ENCODE measurements at regions not wholly inside any gene's neighbourhood (a gene's known extent, or its start where the extent isn't known, plus 50 kb on each side); places are given as distances from the start of the nearest gene placed in this dataset.

DNA sequence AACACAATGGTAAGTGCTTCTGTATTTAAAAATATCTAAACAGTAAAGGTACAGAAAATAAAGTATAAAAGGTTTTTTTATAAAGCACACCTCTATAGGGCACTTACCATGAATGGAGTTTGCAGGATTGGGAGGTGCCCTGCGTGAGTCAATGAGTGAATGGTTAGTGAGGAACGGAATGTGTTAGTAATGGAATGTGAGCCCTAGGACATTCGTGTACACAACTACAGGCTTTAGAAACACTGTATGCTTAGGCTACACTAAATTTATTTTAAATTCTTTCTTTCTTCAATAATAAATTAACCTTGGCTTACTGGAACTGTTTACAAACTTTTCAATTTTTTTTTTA is 337.9 kb upstream of the SLC39A10 start:
- H3F3A ChIP-seq (ENCODE audit: insufficient read depth, low read length) = no peaks in the 10 kb centered on the region
- no peaks in the 10 kb centered on the region for H4K20me1 ChIP-seq (ENCODE audit: insufficient read depth, low read length)
- no peak overlapping the region for H2AFZ ChIP-seq (ENCODE audit: low read length)
- H3K9me2 ChIP-seq (replicated peaks; ENCODE audit: insufficient read depth, low read length) = no peaks in the 10 kb centered on the region
- DNase-seq = no peak
- H3K9me3 ChIP-seq (replicated peaks; ENCODE audit: insufficient read depth, low read length) = no peaks in the 10 kb centered on the region
- no peaks in the 10 kb centered on the region for H3K36me3 ChIP-seq (replicated peaks; ENCODE audit: insufficient read depth, low read length)
- no peaks in the 10 kb centered on the region for H3K4me1 ChIP-seq (ENCODE audit: low read length)
- no peaks in the 10 kb centered on the region for H3K79me2 ChIP-seq (ENCODE audit: low read length)
- H3K27ac ChIP-seq (ENCODE audit: low read length) = no peak overlapping the region
- H3K9ac ChIP-seq (ENCODE audit: low read length) = no peak overlapping the region
- TF ChIP-seq EZH2phosphoT487 (IDR thresholded peaks at IDR 0.05; ENCODE audit: low read length) (no peak), EZH2 (optimal IDR thresholded peaks at IDR 0.05; ENCODE audit: low read depth, low read length) (no peak)
- TF ChIP-seq, protein P1, sequence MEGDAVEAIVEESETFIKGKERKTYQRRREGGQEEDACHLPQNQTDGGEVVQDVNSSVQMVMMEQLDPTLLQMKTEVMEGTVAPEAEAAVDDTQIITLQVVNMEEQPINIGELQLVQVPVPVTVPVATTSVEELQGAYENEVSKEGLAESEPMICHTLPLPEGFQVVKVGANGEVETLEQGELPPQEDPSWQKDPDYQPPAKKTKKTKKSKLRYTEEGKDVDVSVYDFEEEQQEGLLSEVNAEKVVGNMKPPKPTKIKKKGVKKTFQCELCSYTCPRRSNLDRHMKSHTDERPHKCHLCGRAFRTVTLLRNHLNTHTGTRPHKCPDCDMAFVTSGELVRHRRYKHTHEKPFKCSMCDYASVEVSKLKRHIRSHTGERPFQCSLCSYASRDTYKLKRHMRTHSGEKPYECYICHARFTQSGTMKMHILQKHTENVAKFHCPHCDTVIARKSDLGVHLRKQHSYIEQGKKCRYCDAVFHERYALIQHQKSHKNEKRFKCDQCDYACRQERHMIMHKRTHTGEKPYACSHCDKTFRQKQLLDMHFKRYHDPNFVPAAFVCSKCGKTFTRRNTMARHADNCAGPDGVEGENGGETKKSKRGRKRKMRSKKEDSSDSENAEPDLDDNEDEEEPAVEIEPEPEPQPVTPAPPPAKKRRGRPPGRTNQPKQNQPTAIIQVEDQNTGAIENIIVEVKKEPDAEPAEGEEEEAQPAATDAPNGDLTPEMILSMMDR (IDR thresholded peaks at IDR 0.05; ENCODE audit: low read length) = no peak
- no peak overlapping the region for H3K4me3 ChIP-seq (ENCODE audit: low read length)
- H3K4me2 ChIP-seq (ENCODE audit: low read depth, low read length) = no peak overlapping the region
- no peaks in the 10 kb centered on the region for H3K27me3 ChIP-seq (replicated peaks; ENCODE audit: insufficient read depth, low read length)

DNA sequence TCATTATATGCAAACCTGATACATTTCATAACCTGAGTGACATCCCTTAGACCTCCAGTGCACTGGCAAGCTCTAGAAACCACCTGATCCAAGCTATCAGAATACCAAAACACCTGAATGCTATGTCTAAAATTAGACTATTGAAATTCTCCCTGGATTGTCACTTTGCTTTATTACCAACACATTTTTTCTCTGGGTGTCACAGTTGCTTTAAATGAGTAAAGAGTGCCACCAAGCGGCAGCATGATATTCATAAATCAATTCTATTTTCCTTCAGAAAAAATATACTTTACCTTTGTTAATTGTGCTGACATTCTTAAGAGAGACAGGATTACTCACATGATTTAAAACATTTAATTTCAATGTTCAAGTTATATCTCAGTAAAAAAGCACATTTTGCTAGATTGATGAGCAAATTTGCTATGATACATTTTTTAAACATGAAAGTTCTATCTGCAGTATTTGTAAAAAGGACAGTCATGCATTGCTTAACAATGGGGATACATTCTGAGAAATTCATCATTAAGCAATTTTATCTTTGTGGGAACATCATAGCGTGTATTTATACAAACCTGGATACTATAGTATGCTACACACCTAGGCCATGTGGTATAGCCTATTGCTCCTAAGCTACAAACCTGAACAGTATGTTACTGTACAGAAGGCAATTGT is 338.4 kb upstream of the SLC39A10 start:
- Histone ChIP-seq H3K27me3 (replicated peaks; ENCODE audit: insufficient read depth, low read length) (no peaks in the 10 kb centered on the region), H3K4me1 (ENCODE audit: low read length) (no peaks in the 10 kb centered on the region), H3F3A (ENCODE audit: insufficient read depth, low read length) (no peaks in the 10 kb centered on the region), H3K9me2 (replicated peaks; ENCODE audit: insufficient read depth, low read length) (no peaks in the 10 kb centered on the region), H3K9ac (ENCODE audit: low read length) (no peak overlapping the region), H2AFZ (ENCODE audit: low read length) (no peak overlapping the region), H3K79me2 (ENCODE audit: low read length) (no peaks in the 10 kb centered on the region), H3K27ac (ENCODE audit: low read length) (no peak overlapping the region), H3K9me3 (replicated peaks; ENCODE audit: insufficient read depth, low read length) (no peaks in the 10 kb centered on the region), H3K36me3 (replicated peaks; ENCODE audit: insufficient read depth, low read length) (no peaks in the 10 kb centered on the region), H3K4me3 (ENCODE audit: low read length) (no peak overlapping the region), H3K4me2 (ENCODE audit: low read depth, low read length) (no peak overlapping the region), H4K20me1 (ENCODE audit: insufficient read depth, low read length) (no peaks in the 10 kb centered on the region)
- TF ChIP-seq, protein P1 (IDR thresholded peaks at IDR 0.05; ENCODE audit: low read length) = peak; percentile 70
- no peak for TF ChIP-seq EZH2phosphoT487 (IDR thresholded peaks at IDR 0.05; ENCODE audit: low read length)
- DNase-seq = peak; percentile 51

DNA sequence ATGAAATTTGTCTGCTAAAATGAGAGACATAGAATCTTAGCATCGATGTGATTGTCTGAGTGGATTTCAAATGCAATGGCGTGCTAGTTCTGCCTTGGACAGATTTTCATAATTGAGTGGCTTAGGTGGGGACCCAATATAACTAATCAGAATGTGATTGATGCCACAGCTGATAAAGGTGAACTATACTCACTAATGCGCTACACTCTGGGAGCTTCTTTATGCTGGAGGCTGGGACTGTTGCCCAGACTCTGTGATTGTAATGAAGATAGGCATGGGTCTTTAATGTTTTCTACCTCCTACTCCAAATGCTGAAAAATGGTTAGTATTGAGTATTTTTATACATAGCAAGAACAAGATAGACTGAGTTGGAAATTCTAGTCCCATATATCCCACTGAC is 339.5 kb upstream of the SLC39A10 start:
- no peaks in the 10 kb centered on the region for H3K79me2 ChIP-seq (ENCODE audit: low read length)
- H4K20me1 ChIP-seq (ENCODE audit: insufficient read depth, low read length) = no peaks in the 10 kb centered on the region
- H3K4me2 ChIP-seq (ENCODE audit: low read depth, low read length) = no peak overlapping the region
- H3K4me1 ChIP-seq (ENCODE audit: low read length) = no peaks in the 10 kb centered on the region
- H3F3A ChIP-seq (ENCODE audit: insufficient read depth, low read length) = no peaks in the 10 kb centered on the region
- no peak for DNase-seq
- H2AFZ ChIP-seq (ENCODE audit: low read length) = no peak overlapping the region
- H3K27me3 ChIP-seq (replicated peaks; ENCODE audit: insufficient read depth, low read length) = no peaks in the 10 kb centered on the region
- H3K9me3 ChIP-seq (replicated peaks; ENCODE audit: insufficient read depth, low read length) = no peaks in the 10 kb centered on the region
- no peak for TF ChIP-seq EZH2 (optimal IDR thresholded peaks at IDR 0.05; ENCODE audit: low read depth, low read length)
- TF ChIP-seq, protein P1 (IDR thresholded peaks at IDR 0.05; ENCODE audit: low read length) = no peak
- no peak for TF ChIP-seq EZH2phosphoT487 (IDR thresholded peaks at IDR 0.05; ENCODE audit: low read length)
- no peaks in the 10 kb centered on the region for H3K36me3 ChIP-seq (replicated peaks; ENCODE audit: insufficient read depth, low read length)
- H3K27ac ChIP-seq (ENCODE audit: low read length) = no peak overlapping the region
- no peaks in the 10 kb centered on the region for H3K9me2 ChIP-seq (replicated peaks; ENCODE audit: insufficient read depth, low read length)
- no peak overlapping the region for H3K9ac ChIP-seq (ENCODE audit: low read length)
- H3K4me3 ChIP-seq (ENCODE audit: low read length) = no peak overlapping the region
